GM12878 (cell line): ENCODE measurements at regions not wholly inside any gene's neighbourhood (a gene's known extent, or its start where the extent isn't known, plus 50 kb on each side); places are given as distances from the start of the nearest gene placed in this dataset.

Experiments used
- BCL11A ChIP-seq: IDR thresholded peaks from 2 replicates; pipeline ENCODE4 v1.6.1; 2011; ENCODE audit warnings: low read depth, low read length
- KAT2A ChIP-seq: conservative IDR thresholded peaks from 2 replicates; pipeline ENCODE4 v1.6.1; 2011; ENCODE audit warnings: low read depth, low read length; ENCODE audit not compliant: control insufficient read depth
- SIX5 ChIP-seq: IDR thresholded peaks from 2 replicates; pipeline ENCODE4 v1.6.1; 2011; ENCODE audit warnings: mild to moderate bottlenecking, low read depth, low read length, moderate library complexity; ENCODE audit not compliant: severe bottlenecking
- TAF1 ChIP-seq: IDR thresholded peaks from 2 replicates; pipeline ENCODE4 v1.6.1; 2011; ENCODE audit warnings: mild to moderate bottlenecking, low read depth, low read length, borderline replicate concordance
- ZNF274 ChIP-seq: IDR thresholded peaks from one replicate; pipeline ENCODE4 v1.8.0; 2011; ENCODE audit not compliant: insufficient read length, insufficient read depth
- TF ChIP-seq, protein P1 (sequence below): fragments of 450-650 bp; IDR thresholded peaks from 2 replicates; pipeline ENCODE4 v1.6.1; 2016; ENCODE audit warnings: mild to moderate bottlenecking

DNA sequence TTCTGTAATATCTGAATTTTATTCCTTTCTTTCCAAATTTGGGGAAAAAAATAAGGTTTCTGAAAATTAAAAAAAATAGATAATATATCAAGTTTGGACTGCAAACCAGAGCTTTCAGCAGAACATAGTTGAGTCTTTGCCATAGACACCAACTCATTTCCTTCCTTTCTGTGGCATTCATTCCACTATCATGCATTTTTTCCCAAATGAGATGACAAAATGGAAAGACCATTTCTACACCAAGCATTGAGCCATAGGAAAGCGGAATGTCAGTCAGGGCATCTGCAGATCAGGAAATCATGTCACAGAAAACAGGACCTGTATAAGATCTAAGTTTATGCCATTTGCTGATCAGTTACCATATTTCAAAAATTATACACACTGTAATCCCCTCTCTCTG, 333.3 kb upstream of the THBS1 start:
- no peak for TF ChIP-seq ZNF274
- TF ChIP-seq KAT2A, result no peak
- TF ChIP-seq, protein P1, sequence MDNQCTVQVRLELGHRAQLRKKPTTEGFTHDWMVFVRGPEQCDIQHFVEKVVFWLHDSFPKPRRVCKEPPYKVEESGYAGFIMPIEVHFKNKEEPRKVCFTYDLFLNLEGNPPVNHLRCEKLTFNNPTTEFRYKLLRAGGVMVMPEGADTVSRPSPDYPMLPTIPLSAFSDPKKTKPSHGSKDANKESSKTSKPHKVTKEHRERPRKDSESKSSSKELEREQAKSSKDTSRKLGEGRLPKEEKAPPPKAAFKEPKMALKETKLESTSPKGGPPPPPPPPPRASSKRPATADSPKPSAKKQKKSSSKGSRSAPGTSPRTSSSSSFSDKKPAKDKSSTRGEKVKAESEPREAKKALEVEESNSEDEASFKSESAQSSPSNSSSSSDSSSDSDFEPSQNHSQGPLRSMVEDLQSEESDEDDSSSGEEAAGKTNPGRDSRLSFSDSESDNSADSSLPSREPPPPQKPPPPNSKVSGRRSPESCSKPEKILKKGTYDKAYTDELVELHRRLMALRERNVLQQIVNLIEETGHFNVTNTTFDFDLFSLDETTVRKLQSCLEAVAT, result no peak
- TF ChIP-seq BCL11A, result no peak
- TF ChIP-seq TAF1, result no peak
- no peak for TF ChIP-seq SIX5
